Gastrocnemius medialis (tissue), 4 donors: ENCODE measurements at regions not wholly inside any gene's neighbourhood (a gene's known extent, or its start where the extent isn't known, plus 50 kb on each side); places are given as distances from the start of the nearest gene placed in this dataset.

Experiments
- ATAC-seq, 2 donors: fragments of 150-250 bp; one replicate each; pipeline ENCODE4 v1.9.1; 2016
- DNase-seq, 2 donors: peaks; one replicate each; pipeline ENCODE4 v3.0.0-alpha.2; 2019
- H3K27ac ChIP-seq, 4 donors: fragments of 200-600 bp; sonication (generic); 1 replicate in 1 of 4; 2 replicates in 3 of 4; pipeline ENCODE4 v1.5.1; 2016 to 2018; ENCODE audit warnings: mild to moderate bottlenecking in 2 of 4, moderate library complexity in 1 of 4
- H3K27me3 ChIP-seq, 3 donors: fragments of 200-600 bp; sonication (generic) in 2 of 3; 1 replicate in 1 of 3; 2 replicates in 2 of 3; pipeline versions ENCODE4 v1.5.1 to v1.6.0; 2016 to 2019; ENCODE audit warnings: mild to moderate bottlenecking in 1 of 3, moderate library complexity in 1 of 3
- H3K36me3 ChIP-seq, 2 donors: fragments of 200-600 bp; sonication (generic) in 1 of 2; one replicate each; pipeline ENCODE4 v1.5.1; 2017 to 2018
- H3K4me1 ChIP-seq, 2 donors: fragments of 200-600 bp; sonication (generic) in 1 of 2; one replicate each; pipeline ENCODE4 v1.5.1; 2016 to 2017; ENCODE audit warnings: mild to moderate bottlenecking in 2 of 2
- H3K4me3 ChIP-seq, 4 donors: fragments of 200-600 bp; sonication (generic) in 3 of 4; 1 replicate in 1 of 4; 2 replicates in 3 of 4; pipeline ENCODE4 v1.5.1; 2016 to 2019; ENCODE audit warnings: mild to moderate bottlenecking in 2 of 4
- H3K9me3 ChIP-seq, 3 donors: fragments of 200-600 bp; sonication (generic) in 2 of 3; 1 replicate in 1 of 3; 2 replicates in 2 of 3; pipeline ENCODE4 v1.5.1; 2016 to 2019
- CTCF ChIP-seq, 5 experiments: fragments of 450-650 bp in 3 of 5; fragments of 200-600 bp in 2 of 5; sonication (generic) in 2 of 5; IDR thresholded peaks in 4 of 5; conservative IDR thresholded peaks in 1 of 5; 1 replicate in 4 of 5; 2 replicates in 1 of 5; pipeline ENCODE4 v1.5.1; 2016 to 2019; ENCODE audit warnings: antibody characterized with exemption in 5 of 5, mild to moderate bottlenecking in 3 of 5, moderate library complexity in 3 of 5
- POLR2A ChIP-seq, 2 donors: fragments of 450-650 bp; IDR thresholded peaks; one replicate each; pipeline ENCODE4 v1.6.1; 2017; ENCODE audit warnings: antibody characterized with exemption in 2 of 2, mild to moderate bottlenecking in 2 of 2, moderate library complexity in 2 of 2
- in situ Hi-C, 4 donors: fragments of 200-750 bp; cut with MboI; loops; one replicate each; pipeline versions ENCODE4 v1.15.0 to v1.8.0; 2017; ENCODE audit warnings: low sequenced_read_pairs in 4 of 4
- intact Hi-C: fragments of 100-400 bp; cut with DNase I; formaldehyde crosslinking; loops from one replicate; pipeline ENCODE4 v1.15.1; 2023; ENCODE audit warnings: low total_unique reads

DNA sequence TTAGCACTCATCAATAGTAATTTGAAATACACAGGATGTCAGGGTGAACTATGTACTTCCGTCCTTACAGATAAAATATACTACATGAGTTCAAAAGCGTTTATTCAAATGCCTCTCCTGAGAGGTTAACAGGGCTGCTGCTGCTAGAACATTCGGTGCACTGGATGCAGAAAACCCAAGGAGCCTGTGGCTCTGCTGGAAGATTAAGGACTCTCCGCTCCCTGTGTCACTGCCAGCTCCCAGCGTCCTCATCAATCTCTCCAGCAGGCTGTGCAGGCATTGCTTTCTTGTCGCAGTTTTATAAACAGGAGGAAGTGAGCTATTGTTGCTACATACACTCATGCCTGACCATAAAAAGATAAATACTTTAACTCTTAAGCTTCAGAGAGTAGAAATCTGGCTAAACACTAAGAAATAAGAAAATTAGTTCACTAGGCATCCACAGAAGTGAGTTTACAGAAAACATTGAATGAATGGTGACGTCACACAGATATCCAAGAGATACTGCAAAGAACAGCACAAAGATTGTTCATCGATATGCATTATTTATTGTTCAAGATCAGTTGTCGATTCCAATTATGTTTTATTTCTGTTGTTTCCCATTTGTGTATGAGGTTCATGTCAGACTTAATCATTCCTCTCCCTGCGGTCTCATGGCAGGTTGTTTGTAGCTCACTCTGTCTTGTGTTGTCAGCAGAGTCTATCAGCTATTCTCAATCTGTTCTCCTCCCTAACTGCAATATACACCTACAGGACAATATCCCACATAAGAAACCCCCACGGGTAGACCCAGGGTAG is 127.9 kb upstream of the MON1B start:
- Histone ChIP-seq H3K36me3 (no peaks in the 10 kb centered on the region), H3K4me3 (no peak overlapping the region), H3K27ac (no peak overlapping the region), H3K4me1 (no peaks in the 10 kb centered on the region), H3K9me3 (no peaks in the 10 kb centered on the region), H3K27me3 (no peaks in the 10 kb centered on the region)
- intact Hi-C loops: no loop called here
- ATAC-seq (no peak), DNase-seq (no peak)
- in situ Hi-C loops: no loop called here
- no peak for TF ChIP-seq POLR2A (IDR thresholded peaks at IDR 0.05)
- TF ChIP-seq CTCF (IDR thresholded peaks at IDR 0.05 in 4 of 5, conservative IDR thresholded peaks at IDR 0.05 in 1 of 5): no peak

DNA sequence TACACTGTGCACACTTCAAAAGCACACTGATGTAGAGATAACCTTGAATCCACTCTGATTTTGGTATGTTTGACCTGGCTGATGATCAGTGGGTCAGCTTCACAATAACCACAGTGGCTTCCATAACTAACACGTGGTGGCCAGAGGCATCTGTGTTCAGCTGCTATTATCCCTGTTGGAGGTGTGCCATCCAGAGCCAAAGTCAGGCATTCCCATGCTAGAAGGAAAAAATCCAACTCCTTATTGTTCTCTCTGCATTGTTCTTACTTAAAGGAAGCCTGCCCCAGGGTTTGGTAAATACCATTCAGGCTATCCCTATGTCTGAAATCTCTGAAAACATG is 127.3 kb upstream of the MON1B start:
- intact Hi-C loops (no loop called here), in situ Hi-C loops (no loop called here)
- Histone ChIP-seq H3K27ac (no peak overlapping the region), H3K27me3 (no peaks in the 10 kb centered on the region), H3K36me3 (no peaks in the 10 kb centered on the region), H3K9me3 (no peaks in the 10 kb centered on the region), H3K4me1 (no peaks in the 10 kb centered on the region), H3K4me3 (no peak overlapping the region)
- ATAC-seq (no peak), DNase-seq (no peak)
- TF ChIP-seq POLR2A (IDR thresholded peaks at IDR 0.05) (no peak), CTCF (IDR thresholded peaks at IDR 0.05 in 4 of 5, conservative IDR thresholded peaks at IDR 0.05 in 1 of 5) (no peak)

DNA sequence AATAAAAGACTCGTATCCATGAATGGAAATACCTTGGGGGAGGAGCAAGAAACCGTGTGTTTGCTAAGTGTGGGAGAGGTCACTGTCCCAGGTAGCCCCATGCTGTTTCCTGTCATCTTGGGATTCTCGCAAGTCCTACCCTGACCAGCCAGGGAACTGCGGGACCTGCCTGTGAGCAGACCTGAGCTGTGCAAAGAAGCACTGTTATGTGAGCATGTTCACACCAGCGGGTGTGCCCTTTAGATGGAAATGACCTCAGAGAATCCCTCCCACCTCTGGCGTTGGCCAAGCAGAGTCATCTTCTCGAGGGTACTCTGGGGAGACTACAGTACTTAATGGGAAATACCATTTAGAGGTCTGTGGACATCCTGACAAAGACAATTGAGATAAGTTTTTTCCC is 127.0 kb upstream of the MON1B start:
- no peaks in the 10 kb centered on the region for H3K36me3 ChIP-seq
- no peaks in the 10 kb centered on the region for H3K4me1 ChIP-seq
- in situ Hi-C loops: no loop called here
- H3K9me3 ChIP-seq: no peaks in the 10 kb centered on the region
- intact Hi-C loops: no loop called here
- ATAC-seq (no peak), DNase-seq (no peak)
- TF ChIP-seq CTCF (IDR thresholded peaks at IDR 0.05 in 4 of 5, conservative IDR thresholded peaks at IDR 0.05 in 1 of 5): no peak
- no peak overlapping the region for H3K27ac ChIP-seq
- H3K4me3 ChIP-seq: no peak overlapping the region
- no peaks in the 10 kb centered on the region for H3K27me3 ChIP-seq

- no peaks in the 10 kb centered on the region for H3K27me3 ChIP-seq
- no peak overlapping the region for H3K27ac ChIP-seq
- in situ Hi-C loops: no loop called here
- ATAC-seq (no peak), DNase-seq (no peak)
- H3K36me3 ChIP-seq: no peaks in the 10 kb centered on the region
- no peaks in the 10 kb centered on the region for H3K9me3 ChIP-seq
- TF ChIP-seq POLR2A (IDR thresholded peaks at IDR 0.05) (no peak), CTCF (IDR thresholded peaks at IDR 0.05 in 4 of 5, conservative IDR thresholded peaks at IDR 0.05 in 1 of 5) (no peak)
- H3K4me3 ChIP-seq: no peak overlapping the region
- intact Hi-C loops: no loop called here
- H3K4me1 ChIP-seq: no peaks in the 10 kb centered on the region
Measured at GRCh38 chr16:77066896-77067496, 124.0 kb upstream of the MON1B start.
